Inferior parietal cortex (tissue), 1 donor: ENCODE measurements at regions not wholly inside any gene's neighbourhood (a gene's known extent, or its start where the extent isn't known, plus 50 kb on each side); places are given as distances from the start of the nearest gene placed in this dataset.
"Not testable (repeated sequence)": the region's sequence is repeated elsewhere in the genome, so short reads cannot be mapped to it uniquely, and the experiment has no call there.

Source experiments
- DNase-seq: peaks from one replicate; pipeline ENCODE4 v3.0.0-alpha.2; 2016; ENCODE audit errors: extremely low spot score

DNA sequence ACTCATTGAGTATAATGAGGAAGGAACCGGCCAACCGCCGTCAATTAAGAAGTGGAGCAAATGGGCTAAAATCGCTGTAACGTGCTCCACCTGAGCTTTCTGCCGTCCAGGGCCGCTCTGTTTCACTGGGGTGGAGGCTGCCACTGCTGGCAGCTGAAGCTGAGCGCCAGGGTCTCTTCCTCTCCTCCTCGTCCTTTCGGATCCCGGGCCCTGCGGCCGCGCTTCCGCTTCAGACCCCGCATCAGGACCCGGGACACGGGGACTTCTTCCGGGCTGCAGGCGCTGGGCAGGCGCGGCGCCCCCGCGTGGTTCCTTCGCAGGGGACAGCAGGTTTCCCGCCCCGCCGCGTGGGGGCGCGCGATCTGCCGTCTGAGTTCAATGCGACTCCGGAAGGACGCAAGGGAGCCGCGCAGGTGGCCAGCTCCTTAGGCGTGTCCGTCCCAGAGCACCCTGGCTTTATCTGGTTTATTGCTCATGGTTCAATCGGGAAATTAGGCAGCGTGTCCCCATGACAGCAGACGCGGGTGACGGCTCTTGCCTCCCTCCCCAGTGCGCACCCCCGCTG lies 519.8 kb downstream of the TRIML1 start:
- DNase-seq: no peak

DNA sequence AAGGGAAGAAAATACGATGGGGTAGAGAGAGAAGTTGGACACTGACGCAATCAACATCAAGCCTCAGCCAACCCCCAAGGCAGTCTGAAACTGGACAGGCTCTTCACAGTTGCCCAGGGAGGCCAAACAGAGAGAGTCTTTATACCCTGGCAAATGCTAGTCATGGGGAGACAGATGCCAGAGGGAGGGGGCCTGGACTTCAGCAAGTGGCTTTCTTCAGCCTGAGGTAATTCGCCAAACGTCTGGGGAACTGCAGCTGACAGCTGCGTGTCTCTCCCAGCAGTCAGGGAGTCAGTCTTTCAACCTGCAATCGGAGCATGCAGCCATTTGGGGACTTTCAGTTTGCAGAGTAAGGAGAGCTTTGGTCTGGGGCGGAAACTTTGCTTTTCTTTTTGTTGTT lies 521.6 kb downstream of the TRIML1 start:
- DNase-seq: peak; percentile 45

DNA sequence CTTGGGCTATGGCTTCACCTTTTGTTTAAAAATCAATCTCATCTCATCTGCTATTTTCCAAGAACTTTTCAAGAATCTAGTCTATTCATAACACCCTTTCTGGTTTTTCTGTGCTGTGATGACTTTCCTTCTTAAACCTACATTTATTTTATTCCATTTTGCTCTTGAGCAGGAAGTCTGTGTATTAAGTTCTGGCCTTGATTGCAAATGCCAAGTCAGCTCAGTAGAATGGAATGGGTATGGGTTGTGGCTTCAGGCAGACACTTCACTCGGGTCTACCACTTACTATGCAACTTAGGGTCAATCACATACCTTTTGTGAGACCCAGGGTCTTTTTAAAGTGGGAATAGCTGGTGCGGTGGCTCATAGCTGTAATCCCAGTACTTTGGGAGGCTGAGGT lies 522.3 kb downstream of the TRIML1 start:
- no peak for DNase-seq

DNA sequence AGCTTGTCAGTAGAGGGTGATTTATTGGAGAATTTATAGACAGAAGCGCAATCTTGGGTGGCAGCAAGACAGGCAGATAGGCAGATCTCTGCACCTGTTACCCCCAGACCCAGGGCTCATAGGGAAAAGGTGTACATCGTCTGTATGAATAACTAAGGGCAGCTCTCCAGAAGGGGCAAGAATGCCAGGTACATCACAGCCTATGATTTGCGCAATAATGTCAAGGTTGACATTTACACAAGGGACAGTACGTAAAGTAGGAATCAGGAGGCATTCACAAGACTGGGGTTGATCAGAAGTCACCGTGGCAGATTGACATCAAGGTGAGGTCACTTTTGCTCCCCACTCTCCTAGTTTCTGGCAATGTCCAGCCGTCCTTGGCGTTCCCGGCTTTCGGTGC lies 524.1 kb downstream of the TRIML1 start:
- no peak for DNase-seq

DNA sequence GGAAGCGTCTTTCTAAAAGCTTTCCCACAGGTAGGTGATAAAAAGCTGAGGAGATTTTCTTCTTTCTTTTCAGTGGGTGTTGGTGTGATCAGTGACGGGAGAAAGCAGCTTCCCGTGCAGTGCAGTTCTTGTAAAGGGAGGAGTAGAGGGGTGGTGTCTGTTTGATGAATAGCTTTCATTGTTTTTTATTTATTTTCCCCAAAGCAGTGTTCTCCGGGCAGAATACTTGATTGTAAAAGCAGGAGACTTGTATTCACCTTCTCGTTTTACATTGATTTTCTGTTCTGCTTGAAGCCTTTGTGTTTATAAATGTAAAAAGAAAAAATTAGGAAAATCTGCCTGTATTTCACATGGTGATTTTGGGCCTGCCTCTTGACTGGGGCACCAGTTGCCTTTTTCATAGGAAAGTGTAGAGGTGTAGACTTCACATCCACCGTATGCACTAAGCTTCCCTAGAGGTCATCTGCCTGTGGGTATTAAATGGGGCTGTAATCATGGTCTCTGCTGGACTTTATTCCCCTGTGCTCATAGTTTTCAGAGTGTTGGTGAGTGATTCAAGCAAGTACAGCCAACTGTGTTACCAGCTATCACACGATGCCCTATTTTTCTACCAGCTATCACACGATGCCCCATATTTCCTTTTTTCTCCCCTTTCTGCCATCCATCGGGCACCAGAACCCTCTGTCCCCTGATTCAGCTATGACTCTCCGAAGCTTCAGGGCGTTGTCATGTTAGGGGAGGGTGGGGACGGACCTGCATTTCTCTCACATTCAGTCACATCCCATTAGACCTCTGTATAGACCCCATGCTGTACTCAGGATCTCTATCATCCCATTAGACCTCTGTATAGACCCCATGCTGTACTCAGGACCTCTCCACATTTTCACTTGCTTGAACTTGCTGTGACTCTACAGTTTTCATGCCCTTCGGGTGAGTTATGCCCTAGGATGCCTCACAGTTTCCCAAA lies 526.5 kb downstream of the TRIML1 start:
- DNase-seq: peak; percentile 35

DNA sequence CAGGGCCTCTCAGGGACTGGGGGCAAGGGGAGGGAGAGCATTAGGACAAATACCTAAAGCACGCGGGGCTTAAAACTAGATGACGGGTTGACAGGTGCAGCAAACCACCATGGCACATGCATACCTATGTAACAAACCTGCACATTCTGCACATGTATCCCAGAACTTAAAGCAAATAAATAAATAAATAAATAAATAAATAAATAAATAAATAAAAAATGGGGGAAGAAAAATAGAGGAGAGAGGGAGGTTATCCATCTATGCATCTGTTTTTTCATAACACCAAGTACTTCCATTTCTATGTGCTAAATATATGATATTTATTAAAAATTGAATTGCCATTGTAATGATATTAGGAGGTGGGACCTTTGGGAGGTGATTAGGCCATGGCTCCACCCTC lies 539.5 kb downstream of the TRIML1 start:
- not testable (repeated sequence) for DNase-seq

DNA sequence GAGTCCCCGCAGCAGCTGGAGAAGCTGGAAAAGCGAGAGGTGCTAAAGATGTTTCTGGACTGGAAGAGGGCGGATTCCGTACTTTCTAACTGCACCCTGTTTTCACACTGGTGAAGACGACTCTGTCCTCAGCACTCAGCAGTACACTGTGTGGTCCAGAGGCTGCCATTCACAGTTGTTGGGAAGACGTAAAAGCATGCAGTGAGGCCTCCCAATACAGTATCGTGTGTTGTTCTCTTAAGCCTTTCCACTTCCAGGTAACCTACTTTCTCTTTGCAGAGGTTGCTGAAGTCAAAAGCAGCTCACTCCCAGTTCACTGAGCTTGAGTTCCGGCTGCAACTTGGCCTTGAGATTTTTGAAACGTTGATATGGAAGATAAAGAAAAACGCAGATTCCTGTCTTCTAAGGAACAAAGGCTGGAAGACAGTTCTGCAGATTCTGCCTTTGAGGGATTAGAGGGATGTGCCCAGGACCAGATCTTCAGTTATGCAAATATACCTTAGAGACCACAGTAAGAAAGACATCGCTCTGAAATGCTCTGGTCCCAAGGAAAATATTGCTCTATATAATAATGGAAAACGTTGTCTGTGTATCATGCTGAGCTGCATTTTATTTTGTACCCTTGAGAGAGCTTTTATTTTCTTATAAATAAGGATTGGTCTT lies 540.9 kb downstream of the TRIML1 start:
- no peak for DNase-seq

DNA sequence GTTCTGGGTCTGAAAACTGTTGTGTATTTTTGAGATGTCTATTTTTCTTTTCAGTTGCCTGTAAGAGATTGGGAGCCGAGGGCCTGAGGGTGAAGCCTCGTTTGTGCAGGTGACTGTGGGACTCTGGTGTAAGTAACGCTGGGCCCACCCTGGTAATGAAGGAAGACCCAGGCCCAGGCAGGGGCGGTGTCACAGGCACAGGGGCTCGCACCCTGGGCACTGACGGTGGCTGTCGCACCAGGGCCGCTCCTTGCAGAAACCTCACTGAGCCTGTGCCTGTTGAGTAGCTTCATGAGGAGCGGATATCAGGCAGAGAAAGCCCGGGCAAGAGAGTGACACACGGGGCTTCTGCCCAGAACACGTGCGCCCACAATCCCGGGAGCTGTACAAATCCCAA lies 541.4 kb downstream of the TRIML1 start:
- DNase-seq: no peak

DNA sequence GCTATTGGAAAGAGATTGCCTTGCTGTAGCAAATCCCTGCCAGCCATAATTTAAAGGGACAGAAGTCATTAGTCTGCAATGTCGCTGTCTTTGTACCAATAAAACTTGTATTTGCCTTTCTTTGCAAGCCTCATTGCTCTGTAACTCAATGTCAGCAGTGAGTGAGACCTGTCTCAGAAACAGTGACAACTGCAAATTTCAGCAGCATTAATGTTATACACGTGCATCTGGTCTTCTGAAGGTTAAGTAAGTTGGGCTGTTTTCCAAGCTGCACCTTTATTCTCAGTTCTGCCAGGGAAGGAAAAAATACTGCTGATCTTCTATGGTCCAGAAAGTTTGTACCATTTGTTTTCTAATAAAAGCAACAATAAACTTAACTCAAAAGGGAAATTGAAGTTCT lies 543.1 kb downstream of the TRIML1 start:
- DNase-seq: no peak

DNA sequence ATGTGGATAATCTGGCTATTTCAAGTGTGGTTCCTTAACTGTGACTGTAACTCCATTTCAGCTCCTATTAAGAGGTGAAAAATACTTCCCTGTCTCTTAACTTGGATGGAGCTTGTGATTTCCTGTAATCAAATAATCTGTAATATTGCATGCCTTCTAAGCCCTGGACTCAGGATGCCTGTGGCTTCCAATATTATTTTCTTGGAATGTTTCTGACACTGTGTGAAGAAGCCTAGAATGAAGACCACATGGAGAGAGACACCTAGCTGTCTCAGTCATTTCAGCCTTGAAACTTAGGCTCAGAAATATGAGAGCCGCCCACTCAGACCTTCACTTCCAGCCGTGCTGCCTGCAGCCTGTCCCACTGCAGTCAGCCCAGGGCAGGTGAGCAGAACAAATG lies 544.3 kb downstream of the TRIML1 start:
- no peak for DNase-seq

DNA sequence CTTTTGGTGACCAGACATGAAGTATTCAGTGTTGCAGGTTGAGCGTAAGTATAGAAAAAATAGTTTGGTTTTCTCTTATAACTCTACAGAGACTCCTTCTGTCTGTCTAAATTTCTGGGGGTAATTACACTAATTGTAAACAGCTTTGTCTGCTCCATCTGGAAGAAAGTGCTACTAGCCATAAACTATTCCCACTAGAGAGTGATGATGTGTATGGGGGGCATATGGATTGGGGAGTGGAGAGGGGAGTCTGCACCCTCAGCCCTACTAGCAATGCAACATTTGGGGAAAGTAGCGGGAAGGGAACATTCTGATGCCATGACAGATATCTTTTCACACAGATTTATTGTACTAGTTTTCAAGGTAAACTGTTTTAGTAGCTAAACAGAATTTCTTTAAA lies 549.7 kb downstream of the TRIML1 start:
- no peak for DNase-seq

DNA sequence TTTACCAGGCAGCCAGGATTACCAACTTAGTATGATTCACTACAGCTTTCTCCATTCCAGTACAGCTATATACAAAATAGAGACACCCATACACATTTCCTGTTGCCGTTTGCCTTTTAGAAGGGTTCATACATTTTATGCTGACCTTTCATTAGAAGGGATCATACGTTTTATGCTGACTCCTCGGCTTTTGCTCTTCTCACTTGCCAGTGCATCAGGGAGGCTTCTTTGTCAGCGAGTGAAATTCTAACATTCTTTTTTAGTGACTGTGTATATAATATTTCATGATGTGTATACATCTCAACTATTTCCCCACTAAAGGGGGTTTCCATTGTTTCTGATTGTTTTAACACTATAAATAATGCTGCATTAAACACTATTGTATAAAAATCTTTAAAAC lies 552.6 kb downstream of the TRIML1 start:
- no peak for DNase-seq

DNA sequence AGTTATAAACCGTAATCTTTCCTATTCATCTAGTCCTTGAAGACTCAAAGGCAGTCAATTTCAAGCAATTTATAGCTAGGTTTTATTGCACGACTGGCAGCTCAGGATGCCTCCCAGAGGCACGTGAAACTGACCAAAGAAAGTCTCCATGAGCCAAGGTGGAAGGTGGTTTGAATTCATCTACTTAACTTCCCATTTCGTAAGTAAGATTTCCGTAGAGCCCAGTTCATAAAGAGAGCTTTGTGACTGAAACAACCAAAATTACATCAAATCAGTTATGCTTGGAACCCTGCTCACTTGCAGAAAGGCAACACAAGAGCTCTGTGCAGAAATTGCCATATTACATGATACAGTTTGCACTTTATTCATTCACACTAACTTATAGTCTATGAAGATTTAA lies 556.0 kb downstream of the TRIML1 start:
- no peak for DNase-seq

DNA sequence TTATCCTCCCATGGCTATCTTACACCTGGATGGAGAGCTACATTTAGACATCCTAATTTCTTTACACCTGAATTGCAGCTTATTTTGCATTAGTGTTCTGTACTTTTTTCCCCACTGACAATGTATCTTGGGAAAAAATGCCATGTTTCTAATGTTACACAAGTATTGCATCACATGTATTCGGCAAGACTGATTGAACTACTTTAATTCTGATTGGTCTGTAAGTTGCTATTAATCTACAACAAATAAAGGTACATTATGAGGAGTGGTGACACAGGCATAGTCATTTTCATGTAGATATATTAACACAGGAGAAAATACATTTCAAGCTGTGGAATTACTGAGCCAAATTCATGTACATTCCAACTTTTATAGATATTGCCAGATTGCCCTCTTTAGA lies 558.0 kb downstream of the TRIML1 start:
- no peak for DNase-seq

DNA sequence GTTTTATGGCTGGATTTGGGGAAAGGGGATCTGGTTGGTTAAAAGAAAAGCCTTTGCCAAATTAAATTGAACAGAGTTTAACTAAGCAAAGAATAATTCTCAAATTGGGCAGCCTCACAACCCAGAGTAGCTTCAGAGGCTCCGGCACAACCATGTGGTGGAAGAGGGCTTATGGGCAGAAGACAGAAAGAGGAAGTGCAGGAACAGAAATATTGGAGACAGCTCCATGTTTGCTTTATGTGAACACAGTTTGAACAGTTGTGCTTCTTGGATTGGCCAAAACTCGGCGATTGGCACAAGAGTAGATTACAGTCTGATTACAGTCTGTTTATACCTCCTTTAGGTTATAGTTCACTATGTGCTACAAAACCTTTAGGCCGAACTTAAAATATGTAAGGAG lies 562.7 kb downstream of the TRIML1 start:
- no peak for DNase-seq

DNA sequence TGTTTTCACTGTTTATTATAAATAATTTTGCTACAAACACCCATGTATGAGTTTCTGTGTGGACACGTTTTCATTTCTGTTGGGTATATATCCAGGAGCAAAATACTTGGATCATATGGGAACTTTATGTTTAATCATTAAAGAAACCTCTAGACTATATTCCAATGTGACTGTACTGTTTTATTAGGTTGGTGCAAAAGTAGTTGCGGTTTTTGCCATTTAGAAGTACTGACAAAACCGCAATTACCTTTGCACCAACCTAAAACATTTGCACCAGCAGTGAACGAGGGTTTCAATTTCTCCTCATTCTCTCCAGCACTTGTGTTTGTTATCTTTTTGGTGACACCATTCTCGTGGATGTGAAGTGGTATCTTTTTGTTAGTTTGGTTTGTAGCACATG lies 565.0 kb downstream of the TRIML1 start:
- no peak for DNase-seq

DNA sequence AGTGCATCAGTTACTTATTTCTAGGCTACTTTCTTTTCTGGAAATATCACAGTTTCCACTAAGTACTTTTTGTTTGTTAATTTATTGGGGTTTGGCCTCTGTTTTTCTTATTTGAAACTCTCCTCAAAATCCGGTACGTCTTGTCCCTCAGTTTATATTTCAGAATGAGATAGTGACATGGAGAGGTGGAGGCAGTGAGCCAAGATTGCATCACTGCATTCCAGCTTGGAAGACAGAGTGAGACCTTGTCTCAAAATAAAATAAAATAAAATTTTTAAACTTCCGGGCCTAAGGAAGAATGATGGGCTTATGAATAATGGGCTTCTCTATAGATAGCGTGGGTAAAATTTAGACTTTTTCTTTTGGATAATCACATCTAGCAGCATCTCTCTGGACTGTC lies 567.8 kb downstream of the TRIML1 start:
- no peak for DNase-seq

DNA sequence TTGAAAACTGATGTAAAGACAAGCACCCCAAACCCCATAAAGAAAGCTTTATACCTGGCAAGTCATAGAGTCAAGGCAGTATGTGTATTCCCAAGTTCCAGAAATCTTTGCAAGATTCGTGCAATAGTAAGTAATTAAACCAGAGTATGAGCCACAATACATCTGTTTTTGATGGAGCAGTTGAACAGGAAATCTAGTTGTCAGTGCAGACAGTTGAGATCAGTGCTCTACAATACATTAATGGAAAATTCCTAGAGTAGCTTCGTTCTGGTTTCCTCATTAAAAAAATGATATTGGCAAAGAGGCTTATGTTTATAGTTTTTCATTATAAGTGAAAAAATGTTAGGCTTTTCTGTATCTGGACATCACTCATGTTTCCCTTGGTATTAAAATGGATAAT lies 575.3 kb downstream of the TRIML1 start:
- no peak for DNase-seq

DNA sequence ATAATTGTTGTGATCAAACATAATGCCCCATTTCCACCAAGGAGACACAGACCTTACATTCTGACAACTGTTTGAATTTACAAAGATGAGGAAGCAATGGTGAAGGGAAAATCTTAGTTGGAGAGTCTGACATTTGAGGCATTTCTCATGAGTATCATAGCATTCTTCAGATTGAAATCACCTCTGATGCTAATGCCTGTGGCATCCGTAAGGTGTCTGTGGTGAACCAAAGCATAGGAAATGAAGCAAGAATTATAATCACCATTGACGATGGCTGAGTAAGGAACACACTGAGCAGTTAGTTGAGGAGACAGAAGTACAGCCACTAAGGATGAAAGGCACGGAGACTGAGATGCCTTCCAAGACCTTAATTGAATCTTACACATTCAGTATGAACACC lies 575.7 kb downstream of the TRIML1 start:
- no peak for DNase-seq

DNA sequence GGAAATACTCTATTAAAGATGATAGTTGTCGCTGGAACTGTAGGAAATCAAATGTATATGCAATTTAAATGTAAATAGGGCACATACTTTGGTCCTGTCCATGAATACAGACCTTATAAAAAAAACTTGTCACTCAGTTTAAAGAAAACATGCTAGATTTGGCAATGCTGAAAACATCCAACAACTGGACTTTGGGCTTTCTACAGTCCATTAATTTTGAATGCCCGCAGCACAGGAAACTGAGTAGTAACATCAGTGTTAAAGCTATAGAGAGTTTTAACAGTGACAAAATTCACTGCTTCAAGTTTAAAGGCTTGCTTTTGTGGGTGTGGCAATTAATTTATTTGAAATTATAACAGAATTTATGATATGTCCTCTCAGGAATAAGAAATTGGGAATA lies 578.4 kb downstream of the TRIML1 start:
- DNase-seq: no peak

DNA sequence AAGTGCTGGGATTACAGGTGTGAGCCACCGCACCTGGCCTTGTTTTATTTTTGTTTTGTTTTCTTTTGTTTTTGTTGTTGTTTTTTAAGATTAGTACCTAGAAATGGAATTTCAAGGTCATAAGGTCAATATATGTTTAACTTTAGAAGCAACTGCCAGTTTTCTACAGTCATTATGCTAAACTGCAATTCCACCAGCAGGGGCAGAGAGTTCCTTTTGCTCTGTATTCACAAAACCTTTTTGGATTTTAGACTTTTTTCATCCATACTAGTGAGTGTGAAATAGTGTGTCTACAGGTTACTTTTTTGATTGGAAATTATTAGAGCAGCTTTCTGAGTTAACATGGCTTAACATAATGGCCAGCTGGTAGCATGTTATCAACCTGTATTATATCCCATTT lies 580.6 kb downstream of the TRIML1 start:
- DNase-seq: no peak

DNA sequence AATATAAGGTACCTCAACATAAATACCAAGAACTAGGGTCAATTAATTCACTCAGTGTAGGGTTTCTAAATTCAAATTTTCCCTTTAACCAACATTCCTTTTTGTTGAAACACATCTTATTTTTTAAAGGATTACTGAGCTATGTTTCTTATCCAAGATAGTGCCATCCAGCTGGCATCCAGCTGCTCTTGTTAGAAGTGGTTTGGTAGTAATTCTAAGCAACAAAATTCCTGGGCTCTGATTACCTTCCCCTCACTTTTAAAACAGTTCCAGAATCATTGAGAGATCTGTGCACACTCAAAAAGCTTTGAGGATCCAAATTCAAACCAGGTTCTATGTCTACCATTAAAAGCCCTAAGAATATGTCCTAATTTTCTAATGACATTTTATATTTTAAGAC lies 583.7 kb downstream of the TRIML1 start:
- no peak for DNase-seq

DNA sequence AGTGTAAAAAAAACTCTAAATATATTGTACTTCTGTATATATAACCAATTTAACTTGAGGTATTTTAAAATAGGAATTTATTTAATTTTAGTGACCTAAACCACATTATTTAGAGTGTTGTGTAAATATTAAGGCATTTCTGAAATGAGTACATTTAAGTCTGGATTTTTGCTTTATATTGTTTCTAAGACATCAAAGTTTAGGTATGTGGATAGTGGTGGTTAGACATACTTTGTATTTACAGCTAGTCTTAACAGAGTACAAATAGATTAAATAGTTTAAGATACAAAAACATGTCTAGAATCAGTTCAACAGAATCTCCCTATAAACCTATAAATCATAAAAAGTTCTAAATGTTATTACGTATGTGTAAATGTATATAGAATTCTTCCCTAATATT lies 588.5 kb downstream of the TRIML1 start:
- no peak for DNase-seq
